ENCODE measurements at regions not wholly inside any gene's neighbourhood (a gene's known extent, or its start where the extent isn't known, plus 50 kb on each side); places are given as distances from the start of the nearest gene placed in this dataset.

GRCh38 chr11:69355346-69355940, 61.5 kb downstream of the MYEOV start:
- H3K27ac ChIP-seq: no peak overlapping the region

DNA sequence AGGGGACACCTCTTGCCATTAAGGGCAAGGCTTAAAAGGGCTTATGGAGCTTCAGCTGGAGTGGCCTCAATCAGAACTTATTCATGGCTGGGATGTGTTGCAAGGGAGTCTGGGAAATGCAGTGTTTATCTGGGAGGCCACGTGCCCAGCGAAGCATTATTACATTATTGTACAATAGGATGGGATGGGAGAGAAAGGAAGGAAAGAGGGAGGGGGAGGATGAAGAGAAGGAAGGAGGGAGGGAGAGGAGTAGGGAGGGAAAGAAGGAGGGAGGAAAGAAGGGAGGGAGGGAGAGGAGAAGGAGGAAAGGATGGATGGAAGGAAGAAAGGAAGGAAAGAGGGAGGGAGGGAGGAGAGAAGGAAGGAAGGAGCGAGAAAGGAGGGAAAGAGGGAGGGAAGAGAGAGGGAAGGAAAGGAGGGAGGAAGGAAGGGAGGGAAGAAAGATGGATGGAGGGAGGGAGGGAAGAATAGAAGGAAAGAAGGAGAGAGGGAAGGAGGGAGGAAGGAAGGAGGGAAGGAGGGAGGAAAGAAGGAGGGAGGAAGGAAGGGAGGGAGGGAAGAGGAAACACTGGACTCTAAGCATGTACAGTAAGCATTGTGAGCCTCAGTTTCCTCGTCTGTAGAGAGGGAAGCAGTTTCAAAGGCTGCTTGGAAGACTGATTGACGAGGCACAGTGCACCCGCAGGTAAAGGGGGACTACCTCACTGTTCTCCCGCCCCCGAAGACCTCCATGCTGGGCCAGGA, 62.2 kb downstream of the MYEOV start:
- DNase-seq (ENCODE audit: low read depth, low spot score): no peak
- H3K36me3 ChIP-seq (ENCODE audit: insufficient read depth, low read length): peaks cover 13% of the 10 kb centered on the region
- no peak overlapping the region for H3K27ac ChIP-seq
- peaks cover under 1% of the 10 kb centered on the region; the same call in 1 of the 2 replicates for H3K9me3 ChIP-seq (ENCODE audit: low read depth, low read length)
- TF ChIP-seq EZH2 (IDR thresholded peaks at IDR 0.05): no peak
- TF ChIP-seq FOXP2 (optimal IDR thresholded peaks at IDR 0.05; ENCODE audit: control extremely low read depth, extremely low read length, insufficient read depth): no peak
- TF ChIP-seq POLR2AphosphoS5 (IDR thresholded peaks at IDR 0.05; ENCODE audit: borderline replicate concordance, low read depth, low read length): no peak
- no peak overlapping the region for H3K4me3 ChIP-seq
- H3K9ac ChIP-seq (ENCODE audit: insufficient read length): no peak overlapping the region

More at GRCh38 chr11:69355346-69355940, 61.5 kb downstream of the MYEOV start:
- H3K9me3 ChIP-seq (ENCODE audit: low read depth, low read length): peaks cover 4% of the 10 kb centered on the region; the same call in 1 of the 2 replicates
- no peak for DNase-seq (ENCODE audit: low read depth, low spot score)
- H3K9ac ChIP-seq (ENCODE audit: insufficient read length): no peak overlapping the region
- peaks cover 13% of the 10 kb centered on the region for H3K36me3 ChIP-seq (ENCODE audit: insufficient read depth, low read length)
- no peak overlapping the region for H3K4me3 ChIP-seq
- TF ChIP-seq POLR2AphosphoS5 (IDR thresholded peaks at IDR 0.05; ENCODE audit: borderline replicate concordance, low read depth, low read length): no peak
- TF ChIP-seq FOXP2 (optimal IDR thresholded peaks at IDR 0.05; ENCODE audit: control extremely low read depth, extremely low read length, insufficient read depth): no peak
- TF ChIP-seq EZH2 (IDR thresholded peaks at IDR 0.05): no peak

GRCh38 chr11:69356703-69357457, 62.9 kb downstream of the MYEOV start:
- TF ChIP-seq POLR2AphosphoS5 (IDR thresholded peaks at IDR 0.05; ENCODE audit: borderline replicate concordance, low read depth, low read length) (no peak), EZH2 (IDR thresholded peaks at IDR 0.05) (no peak), FOXP2 (optimal IDR thresholded peaks at IDR 0.05; ENCODE audit: control extremely low read depth, extremely low read length, insufficient read depth) (no peak)
- DNase-seq (ENCODE audit: low read depth, low spot score): no peak
- no peaks in the 10 kb centered on the region for H3K9me3 ChIP-seq (ENCODE audit: low read depth, low read length)
- no peak overlapping the region for H3K4me3 ChIP-seq
- no peak overlapping the region for H3K9ac ChIP-seq (ENCODE audit: insufficient read length)
- H3K27ac ChIP-seq: no peak overlapping the region
- H3K36me3 ChIP-seq (ENCODE audit: insufficient read depth, low read length): peaks cover 13% of the 10 kb centered on the region

DNA sequence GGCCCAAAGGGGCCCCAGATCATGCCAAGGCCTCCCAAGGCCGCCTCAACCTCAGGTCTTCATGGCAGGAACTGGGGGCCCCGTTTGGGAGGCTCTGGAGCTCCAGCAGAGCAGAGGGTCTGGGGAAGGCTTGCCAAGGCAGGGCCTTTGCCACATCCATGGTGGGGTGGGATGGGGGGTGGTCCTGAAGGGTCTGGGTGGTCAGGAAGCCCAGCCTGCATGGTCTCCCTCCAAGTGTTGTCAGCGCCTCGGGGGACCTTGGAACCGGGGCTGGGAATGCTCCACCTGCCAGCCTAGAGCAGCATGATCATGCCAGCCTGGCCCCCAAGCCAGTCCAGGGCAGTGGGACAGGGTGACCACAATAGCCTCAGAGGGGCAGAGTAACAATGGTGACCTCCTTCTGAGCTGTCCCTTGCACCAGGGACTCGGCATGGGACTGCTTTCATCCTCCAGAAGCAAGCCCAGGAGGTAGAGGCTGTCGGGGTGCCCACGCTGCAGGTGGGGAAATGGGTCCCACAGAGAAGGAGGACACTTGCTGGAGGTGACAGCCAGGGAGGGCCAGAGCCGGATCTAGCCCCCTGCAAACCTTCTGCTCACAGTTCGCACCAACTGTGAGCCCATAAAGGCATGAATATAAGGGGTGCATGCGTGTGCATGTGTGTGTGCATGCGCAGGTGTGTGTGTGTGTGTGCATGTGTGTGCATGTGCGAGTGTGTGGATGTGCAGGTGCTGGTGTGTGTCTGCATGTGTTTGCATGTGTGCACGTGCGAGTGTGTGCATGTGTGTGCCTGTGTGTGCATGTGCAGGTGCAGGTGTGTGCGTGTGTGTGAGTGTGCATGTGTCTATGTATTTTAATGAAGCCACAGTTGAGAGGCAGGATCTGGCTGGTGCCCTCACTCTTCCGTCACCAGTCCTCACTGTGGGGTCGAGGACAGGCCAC, 63.8 kb downstream of the MYEOV start:
- Histone ChIP-seq H3K27ac (no peak overlapping the region), H3K36me3 (ENCODE audit: insufficient read depth, low read length) (peaks cover 13% of the 10 kb centered on the region), H3K4me3 (no peak overlapping the region), H3K9ac (ENCODE audit: insufficient read length) (no peak overlapping the region), H3K9me3 (ENCODE audit: low read depth, low read length) (no peaks in the 10 kb centered on the region)
- DNase-seq (ENCODE audit: low read depth, low spot score): no peak
- TF ChIP-seq EZH2 (IDR thresholded peaks at IDR 0.05) (no peak), FOXP2 (optimal IDR thresholded peaks at IDR 0.05; ENCODE audit: control extremely low read depth, extremely low read length, insufficient read depth) (no peak), POLR2AphosphoS5 (IDR thresholded peaks at IDR 0.05; ENCODE audit: borderline replicate concordance, low read depth, low read length) (no peak)

DNA sequence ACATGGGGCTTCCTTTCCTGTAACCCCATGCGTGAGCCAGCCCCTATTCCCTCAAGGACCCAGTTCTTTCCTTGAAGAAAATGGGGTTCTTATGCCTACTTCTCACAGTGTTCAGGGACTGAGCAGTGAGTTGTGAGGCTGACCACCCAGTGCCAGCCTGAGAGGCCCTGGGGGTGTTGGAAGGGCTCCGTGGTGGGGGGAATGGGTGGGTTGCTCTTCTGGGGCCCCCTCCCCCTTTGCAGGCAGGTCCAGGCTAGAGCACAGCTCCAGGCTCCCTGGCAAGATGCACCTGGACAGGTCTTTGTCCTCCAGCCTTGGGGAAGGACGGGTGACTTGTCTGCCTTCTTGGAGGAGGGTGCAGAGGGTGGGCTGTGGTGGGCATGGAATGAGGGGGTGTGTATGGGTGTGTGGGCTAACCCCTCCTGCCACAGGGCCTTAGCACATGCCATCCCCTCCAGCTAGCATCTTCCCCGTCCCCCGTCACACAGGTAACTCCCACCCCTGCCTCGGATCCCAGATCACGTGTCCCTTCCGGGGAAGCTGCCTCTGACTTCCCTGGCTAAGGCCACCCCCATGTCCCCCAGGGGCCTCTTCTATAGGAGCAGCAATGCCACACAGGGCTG, 64.6 kb downstream of the MYEOV start:
- no peaks in the 10 kb centered on the region for H3K9me3 ChIP-seq (ENCODE audit: low read depth, low read length)
- no peak overlapping the region for H3K27ac ChIP-seq
- no peak for DNase-seq (ENCODE audit: low read depth, low spot score)
- no peak overlapping the region for H3K4me3 ChIP-seq
- no peak overlapping the region for H3K9ac ChIP-seq (ENCODE audit: insufficient read length)
- H3K36me3 ChIP-seq (ENCODE audit: insufficient read depth, low read length): peaks cover 13% of the 10 kb centered on the region
- TF ChIP-seq POLR2AphosphoS5 (IDR thresholded peaks at IDR 0.05; ENCODE audit: borderline replicate concordance, low read depth, low read length) (no peak), EZH2 (IDR thresholded peaks at IDR 0.05) (no peak), FOXP2 (optimal IDR thresholded peaks at IDR 0.05; ENCODE audit: control extremely low read depth, extremely low read length, insufficient read depth) (no peak)

DNA sequence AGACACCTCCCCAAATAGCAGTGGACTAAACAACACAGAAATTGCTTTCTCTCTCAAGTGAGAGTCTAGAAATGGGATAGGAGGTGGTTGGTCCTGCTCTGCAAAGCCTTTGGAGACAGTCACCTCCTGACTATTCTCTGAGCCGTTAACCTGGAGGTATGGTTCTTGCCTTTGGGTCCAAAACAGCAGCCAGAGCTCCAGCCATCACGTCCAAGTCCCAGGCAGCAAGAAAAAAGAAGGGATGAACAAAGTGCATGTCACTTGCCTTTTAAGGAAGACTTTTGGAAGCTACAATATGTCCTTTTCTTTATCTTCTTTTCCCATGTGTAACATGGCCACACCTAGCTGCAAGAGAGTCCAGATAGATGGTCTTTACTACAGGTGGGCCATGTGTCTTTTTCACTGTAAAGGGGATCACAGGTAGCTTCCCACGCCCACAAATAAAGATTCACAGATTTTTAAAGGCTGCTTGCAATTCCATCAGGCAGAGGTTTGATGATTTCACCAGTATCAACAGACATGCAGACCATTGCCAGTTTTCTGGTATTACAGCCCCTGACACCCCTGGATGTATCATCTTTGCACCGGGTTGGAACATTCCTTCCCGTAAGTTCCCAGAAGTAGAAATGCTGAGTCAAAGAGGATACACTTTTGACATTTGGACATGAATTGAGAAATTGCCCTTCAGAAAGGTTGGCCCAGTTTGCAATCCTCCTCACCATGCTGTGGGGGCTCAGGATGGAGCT, 66.0 kb downstream of the MYEOV start:
- Histone ChIP-seq H3K9ac (ENCODE audit: insufficient read length) (no peak overlapping the region), H3K27ac (no peak overlapping the region), H3K4me3 (no peak overlapping the region), H3K9me3 (ENCODE audit: low read depth, low read length) (no peaks in the 10 kb centered on the region), H3K36me3 (ENCODE audit: insufficient read depth, low read length) (peaks cover 13% of the 10 kb centered on the region)
- no peak for DNase-seq (ENCODE audit: low read depth, low spot score)
- TF ChIP-seq EZH2 (IDR thresholded peaks at IDR 0.05) (no peak), FOXP2 (optimal IDR thresholded peaks at IDR 0.05; ENCODE audit: control extremely low read depth, extremely low read length, insufficient read depth) (no peak), POLR2AphosphoS5 (IDR thresholded peaks at IDR 0.05; ENCODE audit: borderline replicate concordance, low read depth, low read length) (no peak)

DNA sequence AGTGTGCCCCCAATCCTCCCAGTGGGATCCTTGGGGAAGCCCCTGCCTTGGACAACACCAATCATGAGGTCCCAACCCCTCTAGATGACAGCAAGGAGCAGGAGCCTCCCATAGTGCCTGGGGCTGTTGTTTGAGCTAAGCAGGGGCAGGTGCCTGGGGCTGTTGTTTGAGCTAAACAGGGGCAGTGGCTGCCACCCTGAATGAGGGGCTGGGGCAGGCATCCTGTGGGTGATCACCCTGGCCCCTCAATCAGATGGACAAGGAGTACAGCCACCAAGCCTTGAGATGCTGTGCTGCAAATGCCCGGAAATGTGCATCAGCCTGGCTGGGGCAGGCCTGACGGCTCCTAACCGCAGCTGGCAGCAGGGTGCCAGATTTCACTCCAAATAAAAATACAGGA, 66.7 kb downstream of the MYEOV start:
- H3K27ac ChIP-seq: no peak overlapping the region
- no peak for DNase-seq (ENCODE audit: low read depth, low spot score)
- H3K36me3 ChIP-seq (ENCODE audit: insufficient read depth, low read length): peaks cover 13% of the 10 kb centered on the region
- H3K9me3 ChIP-seq (ENCODE audit: low read depth, low read length): no peaks in the 10 kb centered on the region
- H3K4me3 ChIP-seq: no peak overlapping the region
- H3K9ac ChIP-seq (ENCODE audit: insufficient read length): no peak overlapping the region
- TF ChIP-seq POLR2AphosphoS5 (IDR thresholded peaks at IDR 0.05; ENCODE audit: borderline replicate concordance, low read depth, low read length): no peak
- TF ChIP-seq EZH2 (IDR thresholded peaks at IDR 0.05): no peak
- TF ChIP-seq FOXP2 (optimal IDR thresholded peaks at IDR 0.05; ENCODE audit: control extremely low read depth, extremely low read length, insufficient read depth): no peak

Data from SK-N-MC (cell line).